GM21528 (cell line): ENCODE measurements at regions not wholly inside any gene's neighbourhood (a gene's known extent, or its start where the extent isn't known, plus 50 kb on each side); places are given as distances from the start of the nearest gene placed in this dataset.

Source experiments
- ATAC-seq: cut with Tn5 transposase; IDR thresholded peaks from one replicate; pipeline ENCODE4 v1.9.1; 2021; ENCODE audit warnings: mild to moderate bottlenecking, moderate library complexity; ENCODE audit not compliant: unreplicated experiment, low FRiP score

GRCh38 chr3:41011854-41012253 is 187.5 kb upstream of the CTNNB1 start:
- ATAC-seq: no peak

DNA sequence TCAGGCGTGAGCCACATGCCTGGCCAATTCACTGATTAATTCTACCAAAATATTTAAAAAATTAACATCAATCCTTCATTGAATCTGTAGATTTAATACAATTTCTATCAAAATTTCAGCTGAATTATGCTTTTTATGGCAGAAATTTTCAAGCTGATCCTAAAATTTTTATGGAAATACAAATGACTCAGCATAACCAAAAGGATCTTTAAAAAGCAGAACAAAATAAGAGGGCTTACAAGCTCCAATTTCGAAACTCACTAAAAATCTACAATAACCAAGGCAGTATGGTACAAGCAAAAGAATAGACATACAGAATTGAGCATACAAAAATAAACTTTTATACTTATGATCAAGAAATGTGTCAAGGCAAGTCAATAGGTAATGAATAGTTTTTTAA is 180.4 kb upstream of the CTNNB1 start:
- no peak for ATAC-seq

GRCh38 chr3:41024031-41024836 is 175.1 kb upstream of the CTNNB1 start:
- no peak for ATAC-seq

DNA sequence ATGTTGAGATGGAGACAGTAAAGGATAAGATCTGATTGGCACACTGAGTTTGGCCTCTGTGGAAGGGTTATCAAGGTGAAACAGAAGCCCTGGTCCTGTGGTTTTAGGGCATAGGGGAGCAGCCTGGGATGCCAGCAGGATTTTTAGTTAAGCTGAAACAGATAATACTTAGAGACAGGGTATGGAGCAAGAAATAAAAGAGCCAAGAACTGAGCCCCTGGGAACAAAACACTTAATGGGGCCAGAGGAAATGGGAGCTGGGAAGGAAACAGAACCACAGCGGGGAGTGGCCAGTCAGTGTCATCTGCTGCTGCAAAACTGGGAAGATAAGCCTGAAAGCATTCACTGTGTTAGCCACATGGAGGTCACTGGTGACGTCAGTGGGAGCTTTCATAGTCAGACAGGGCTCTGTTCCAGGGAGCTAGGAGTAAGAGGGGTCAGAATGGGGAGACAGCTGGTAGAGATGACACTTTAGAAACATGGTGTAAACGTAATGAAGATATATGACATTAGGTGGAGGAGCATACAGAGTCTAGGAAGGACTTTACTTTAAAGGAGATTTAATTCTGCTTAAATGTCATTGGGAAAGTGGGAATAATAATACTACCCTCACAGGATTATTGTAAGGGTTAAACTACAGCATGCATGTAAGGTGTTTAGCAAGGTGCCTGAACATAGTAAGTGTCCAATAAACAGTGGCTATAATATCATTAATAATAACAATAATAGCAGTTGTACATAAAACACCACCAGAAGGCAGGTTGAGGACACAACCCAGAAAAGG is 172.7 kb upstream of the CTNNB1 start:
- no peak for ATAC-seq

DNA sequence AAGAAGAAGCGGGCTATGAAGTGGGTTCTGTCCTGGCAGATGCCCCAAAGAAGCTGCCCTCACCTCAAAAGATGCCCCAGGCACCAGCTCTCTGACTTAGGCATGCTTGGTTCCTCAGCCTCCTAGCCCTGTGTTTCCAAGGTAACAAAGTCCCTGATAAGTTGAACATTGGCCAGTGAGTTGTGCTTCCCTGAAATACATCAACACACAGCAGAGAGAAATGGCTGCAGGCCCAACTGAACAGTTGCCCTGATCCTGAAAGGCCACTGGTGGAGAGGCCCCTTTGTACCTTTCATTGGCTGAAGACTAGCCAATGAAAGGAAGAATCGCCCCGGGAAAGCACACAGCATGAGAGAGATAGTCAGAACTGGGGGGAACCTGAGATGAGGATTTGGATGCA is 169.9 kb upstream of the CTNNB1 start:
- ATAC-seq: no peak

DNA sequence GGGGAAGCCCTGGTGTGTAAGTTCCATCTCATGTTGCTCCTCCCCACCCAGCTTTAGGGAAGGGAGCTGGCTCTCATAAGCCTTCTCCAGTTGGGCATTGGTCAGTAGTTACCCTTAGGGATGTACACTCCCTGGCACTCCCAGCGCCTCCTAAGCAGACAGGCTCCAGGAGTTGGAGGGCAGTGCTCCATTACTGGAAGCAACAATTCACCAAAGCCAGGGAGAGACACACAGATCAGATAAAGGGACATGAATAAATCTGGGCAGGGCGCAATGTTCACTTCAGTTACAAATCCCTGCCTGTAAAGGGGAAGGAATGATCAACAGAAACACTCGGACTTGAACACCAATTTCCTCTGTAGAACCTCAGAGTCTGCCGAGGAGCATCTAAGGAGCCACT is 169.1 kb upstream of the CTNNB1 start:
- ATAC-seq: no peak

- ATAC-seq: no peak
Measured at GRCh38 chr3:41031401-41031800, 167.9 kb upstream of the CTNNB1 start.

GRCh38 chr3:41033956-41034519 is 165.3 kb upstream of the CTNNB1 start:
- no peak for ATAC-seq

- no peak for ATAC-seq
Measured at GRCh38 chr3:41035456-41036022, 163.8 kb upstream of the CTNNB1 start.

DNA sequence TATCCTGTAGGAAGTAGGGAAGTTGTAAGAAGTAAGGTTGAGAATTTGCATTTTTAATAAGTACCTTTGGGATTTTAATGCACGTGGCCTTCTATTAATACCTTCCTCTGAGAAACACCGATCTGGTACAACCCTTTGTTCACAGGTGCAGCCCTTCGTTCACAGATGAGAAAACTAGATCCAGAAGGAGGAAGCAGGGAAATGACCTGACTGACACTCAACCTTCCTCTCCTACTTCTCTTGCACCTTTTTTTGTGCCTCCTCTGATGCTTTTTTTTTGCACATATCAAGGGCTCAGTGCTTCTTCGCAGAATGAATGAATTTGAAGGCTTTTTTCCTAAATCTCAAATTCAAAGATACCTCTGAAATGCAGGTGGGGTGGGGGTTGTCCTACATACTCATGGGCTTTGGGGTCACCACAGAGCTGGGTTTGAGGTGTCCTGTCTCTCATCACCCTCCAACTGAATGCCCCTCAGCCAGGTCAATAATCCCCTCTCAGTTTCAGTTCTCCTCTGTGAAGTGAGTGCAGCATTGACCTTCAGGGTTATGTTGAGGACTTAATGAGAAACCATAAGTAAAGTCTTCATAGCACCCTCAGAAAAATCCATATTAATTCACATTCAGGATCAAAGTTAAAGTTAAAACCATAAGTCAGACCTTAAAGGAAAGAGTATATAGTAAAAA is 161.5 kb upstream of the CTNNB1 start:
- no peak for ATAC-seq

DNA sequence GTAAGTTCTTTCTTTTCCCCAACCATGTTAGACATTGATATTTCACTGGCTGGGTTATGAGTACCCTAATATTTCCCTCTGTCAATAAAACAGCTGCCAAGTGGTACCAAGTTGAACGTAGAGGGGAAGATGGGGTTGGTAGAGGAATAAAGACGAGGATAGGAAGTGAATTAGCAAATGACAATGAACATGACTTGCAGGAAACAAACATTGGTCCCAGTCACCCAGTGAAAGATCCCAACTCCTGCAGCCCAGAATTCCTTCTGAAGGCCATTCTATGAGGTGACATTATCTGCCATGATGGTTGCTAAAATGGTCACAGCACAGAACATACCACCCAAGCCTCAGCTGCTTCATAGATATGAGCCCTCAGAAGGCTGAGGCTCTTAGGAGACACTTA is 159.0 kb upstream of the CTNNB1 start:
- ATAC-seq: no peak

- no peak for ATAC-seq
Measured at GRCh38 chr3:41041462-41041861, 157.8 kb upstream of the CTNNB1 start.

GRCh38 chr3:41041899-41042298 is 157.4 kb upstream of the CTNNB1 start:
- ATAC-seq: no peak

- ATAC-seq: no peak
Measured at GRCh38 chr3:41044523-41044922, 154.8 kb upstream of the CTNNB1 start.

DNA sequence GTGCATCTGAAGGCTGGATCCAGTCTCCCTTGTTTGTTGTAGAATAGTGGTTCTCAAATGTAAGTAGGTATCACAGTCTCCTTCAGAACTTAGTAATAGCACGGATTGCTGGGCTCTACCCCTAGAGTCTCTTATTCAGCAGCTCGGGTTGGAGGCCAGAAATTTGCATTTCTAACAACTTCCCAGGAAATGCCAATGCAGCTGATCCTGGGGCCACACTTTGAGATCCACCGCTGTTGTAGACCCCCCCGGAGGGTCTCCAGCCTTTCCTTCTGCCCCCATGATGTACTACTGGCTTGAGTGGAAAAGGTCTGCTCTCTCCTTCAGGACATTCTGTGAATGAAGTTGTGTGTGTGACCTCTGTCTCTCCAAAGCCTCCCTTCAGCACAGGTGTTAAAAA is 153.8 kb upstream of the CTNNB1 start:
- no peak for ATAC-seq

GRCh38 chr3:41050144-41050543 is 149.2 kb upstream of the CTNNB1 start:
- no peak for ATAC-seq

DNA sequence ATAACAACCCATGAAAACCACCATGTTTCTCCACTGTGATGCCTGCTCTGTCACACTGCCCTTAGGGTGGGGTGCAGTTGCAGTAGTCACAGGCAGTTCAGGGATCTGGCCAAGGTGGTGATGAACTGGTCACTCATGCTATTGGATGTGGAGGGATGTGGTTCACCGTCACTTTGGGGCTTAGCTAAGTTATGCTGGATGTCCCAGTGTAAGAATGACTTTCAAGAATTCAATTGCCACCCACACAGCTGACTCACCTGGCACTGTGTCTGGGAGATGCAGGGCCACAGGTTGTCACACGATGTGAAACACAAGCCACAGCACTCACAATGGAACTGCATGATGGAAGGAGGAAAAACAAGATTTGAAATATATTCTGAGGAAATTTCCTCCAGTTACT is 146.1 kb upstream of the CTNNB1 start:
- no peak for ATAC-seq

GRCh38 chr3:41060106-41060505 is 139.2 kb upstream of the CTNNB1 start:
- ATAC-seq: no peak

DNA sequence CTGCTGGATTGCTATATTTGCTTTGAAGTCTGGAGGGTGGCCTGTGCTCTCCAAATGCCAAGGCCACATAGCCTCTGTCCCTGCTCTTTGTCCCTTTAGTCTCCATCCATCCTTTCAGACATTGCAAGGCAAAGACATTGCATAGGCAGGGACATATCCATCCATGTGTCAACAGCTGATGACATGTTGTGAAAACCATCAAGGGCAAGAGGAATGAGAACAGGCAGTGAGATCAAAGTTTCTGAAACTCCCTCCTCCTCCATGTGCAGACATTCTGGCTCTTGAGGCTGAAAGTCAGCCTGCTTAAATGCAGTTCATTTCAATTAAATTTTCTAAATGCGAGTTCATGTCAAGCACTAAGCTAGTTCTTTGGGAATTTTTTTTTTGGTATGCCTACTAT is 135.2 kb upstream of the CTNNB1 start:
- ATAC-seq: no peak

DNA sequence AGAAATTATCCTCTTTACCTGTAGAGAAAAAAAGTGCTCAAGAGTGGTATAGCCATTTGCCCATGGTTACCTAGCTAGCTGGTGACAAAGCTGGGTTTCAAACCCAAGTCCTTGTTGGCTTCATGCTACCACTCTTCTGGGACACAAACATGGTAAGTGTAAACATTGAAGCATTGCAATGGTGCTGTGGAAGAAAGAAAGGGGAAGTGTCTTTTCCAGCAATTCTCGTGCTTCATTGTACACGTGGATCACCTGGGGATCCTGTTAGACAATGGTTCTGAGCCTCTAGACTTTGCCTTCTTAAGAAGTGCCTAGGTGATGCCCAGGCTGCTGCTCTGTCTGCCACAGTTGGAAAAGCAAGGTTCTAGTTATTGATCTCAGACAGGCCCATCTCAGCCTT is 134.8 kb upstream of the CTNNB1 start:
- no peak for ATAC-seq

GRCh38 chr3:41065340-41065739 is 134.0 kb upstream of the CTNNB1 start:
- no peak for ATAC-seq
